Activated naive CD4-positive, alpha-beta T cell treated with anti-CD3 and anti-CD28 coated beads, Interleukin-2, amount 50 U/mL, for 16 hours (primary cell): ENCODE measurements at regions not wholly inside any gene's neighbourhood (a gene's known extent, or its start where the extent isn't known, plus 50 kb on each side); places are given as distances from the start of the nearest gene placed in this dataset.

Experiments
- DNase-seq: peaks from one replicate; pipeline ENCODE4 v3.0.0-alpha.2; 2020

- DNase-seq: no peak
These were observed 120.2 kb upstream of the FSTL4 start for GRCh38 chr5:133732536-133732935.

GRCh38 chr5:133731951-133732350 lies 119.6 kb upstream of the FSTL4 start:
- no peak for DNase-seq

- no peak for DNase-seq
These were observed 118.5 kb upstream of the FSTL4 start for GRCh38 chr5:133730866-133731265.

GRCh38 chr5:133730346-133730745 lies 118.0 kb upstream of the FSTL4 start:
- no peak for DNase-seq

- DNase-seq: no peak
These were observed 117.5 kb upstream of the FSTL4 start for GRCh38 chr5:133729800-133730199.

GRCh38 chr5:133728475-133728874 lies 116.1 kb upstream of the FSTL4 start:
- DNase-seq: no peak

GRCh38 chr5:133727636-133728035 lies 115.3 kb upstream of the FSTL4 start:
- DNase-seq: no peak

- no peak for DNase-seq
These were observed 111.5 kb upstream of the FSTL4 start for GRCh38 chr5:133723651-133724366.

GRCh38 chr5:133723126-133723525 lies 110.8 kb upstream of the FSTL4 start:
- DNase-seq: no peak

GRCh38 chr5:133721365-133721764 lies 109.0 kb upstream of the FSTL4 start:
- no peak for DNase-seq

- no peak for DNase-seq
These were observed 106.1 kb upstream of the FSTL4 start for GRCh38 chr5:133718457-133718856.

- DNase-seq: no peak
These were observed 104.3 kb upstream of the FSTL4 start for GRCh38 chr5:133716532-133717183.

- no peak for DNase-seq
These were observed 103.3 kb upstream of the FSTL4 start for GRCh38 chr5:133715616-133716015.

GRCh38 chr5:133715216-133715615 lies 102.9 kb upstream of the FSTL4 start:
- no peak for DNase-seq

- DNase-seq: no peak
These were observed 102.0 kb upstream of the FSTL4 start for GRCh38 chr5:133714161-133714915.

GRCh38 chr5:133713751-133714150 lies 101.4 kb upstream of the FSTL4 start:
- DNase-seq: no peak

GRCh38 chr5:133713209-133713608 lies 100.9 kb upstream of the FSTL4 start:
- no peak for DNase-seq

GRCh38 chr5:133712562-133712961 lies 100.2 kb upstream of the FSTL4 start:
- no peak for DNase-seq

- DNase-seq: no peak
These were observed 96.9 kb upstream of the FSTL4 start for GRCh38 chr5:133709209-133709725.

GRCh38 chr5:133708331-133708850 lies 96.0 kb upstream of the FSTL4 start:
- no peak for DNase-seq

GRCh38 chr5:133707629-133708028 lies 95.3 kb upstream of the FSTL4 start:
- DNase-seq: no peak

GRCh38 chr5:133706506-133707430 lies 94.4 kb upstream of the FSTL4 start:
- no peak for DNase-seq
